GM15510 (cell line): ENCODE measurements at regions not wholly inside any gene's neighbourhood (a gene's known extent, or its start where the extent isn't known, plus 50 kb on each side); places are given as distances from the start of the nearest gene placed in this dataset.

Experiments
- POLR2A ChIP-seq: IDR thresholded peaks from 3 replicates; pipeline ENCODE4 v1.6.1; 2011; ENCODE audit warnings: borderline replicate concordance; ENCODE audit not compliant: insufficient read length; ENCODE audit errors: extremely low read depth

GRCh38 chr5:126208691-126209090, 214.5 kb upstream of the GRAMD2B start:
- no peak for TF ChIP-seq POLR2A

GRCh38 chr5:126210955-126211354, 212.3 kb upstream of the GRAMD2B start:
- TF ChIP-seq POLR2A, result no peak

- TF ChIP-seq POLR2A, result no peak
Measured at GRCh38 chr5:126219616-126220015, 203.6 kb upstream of the GRAMD2B start.

GRCh38 chr5:126220725-126221124, 202.5 kb upstream of the GRAMD2B start:
- TF ChIP-seq POLR2A, result no peak

GRCh38 chr5:126228934-126229333, 194.3 kb upstream of the GRAMD2B start:
- no peak for TF ChIP-seq POLR2A

- no peak for TF ChIP-seq POLR2A
Measured at GRCh38 chr5:126233256-126233655, 190.0 kb upstream of the GRAMD2B start.

GRCh38 chr5:126234563-126235195, 188.5 kb upstream of the GRAMD2B start:
- no peak for TF ChIP-seq POLR2A

- TF ChIP-seq POLR2A, result no peak
Measured at GRCh38 chr5:126235628-126236027, 187.6 kb upstream of the GRAMD2B start.

- TF ChIP-seq POLR2A, result no peak
Measured at GRCh38 chr5:126236994-126237393, 186.2 kb upstream of the GRAMD2B start.

GRCh38 chr5:126248611-126249010, 174.6 kb upstream of the GRAMD2B start:
- TF ChIP-seq POLR2A, result no peak

GRCh38 chr5:126251024-126251423, 172.2 kb upstream of the GRAMD2B start:
- TF ChIP-seq POLR2A, result no peak

- TF ChIP-seq POLR2A, result no peak
Measured at GRCh38 chr5:126253406-126253805, 169.8 kb upstream of the GRAMD2B start.

- no peak for TF ChIP-seq POLR2A
Measured at GRCh38 chr5:126263591-126264184, 159.5 kb upstream of the GRAMD2B start.

GRCh38 chr5:126265917-126266316, 157.3 kb upstream of the GRAMD2B start:
- no peak for TF ChIP-seq POLR2A

- no peak for TF ChIP-seq POLR2A
Measured at GRCh38 chr5:126267438-126267837, 155.8 kb upstream of the GRAMD2B start.

GRCh38 chr5:126268697-126269315, 154.4 kb upstream of the GRAMD2B start:
- no peak for TF ChIP-seq POLR2A
